ENCODE measurements at regions not wholly inside any gene's neighbourhood (a gene's known extent, or its start where the extent isn't known, plus 50 kb on each side); places are given as distances from the start of the nearest gene placed in this dataset.

- H3K27ac Mint-ChIP-seq, result no peak overlapping the region
- no peaks in the 10 kb centered on the region for H3K36me3 Mint-ChIP-seq
- no peak overlapping the region for H3K4me3 Mint-ChIP-seq
- H3K9me3 Mint-ChIP-seq (ENCODE audit: low read depth), result peaks cover 3% of the 10 kb centered on the region
- no peaks in the 10 kb centered on the region for H3K27me3 Mint-ChIP-seq
- DNase-seq (no peak), ATAC-seq (no peak)
- CTCF ChIA-PET, result no interaction called here
- no peaks in the 10 kb centered on the region for H3K4me1 Mint-ChIP-seq
Measured at GRCh38 chr12:127619869-127620734, 646.9 kb upstream of the TMEM132C start.

- CTCF ChIA-PET, result no interaction called here
- no peak overlapping the region for H3K27ac Mint-ChIP-seq
- H3K4me1 Mint-ChIP-seq, result no peaks in the 10 kb centered on the region
- no peaks in the 10 kb centered on the region for H3K36me3 Mint-ChIP-seq
- no peak for DNase-seq
- no peaks in the 10 kb centered on the region for H3K27me3 Mint-ChIP-seq
- H3K4me3 Mint-ChIP-seq, result no peak overlapping the region
- no peak for ATAC-seq
- H3K9me3 Mint-ChIP-seq (ENCODE audit: low read depth), result peaks cover 3% of the 10 kb centered on the region
Measured at GRCh38 chr12:127620735-127621355, 646.1 kb upstream of the TMEM132C start.

GRCh38 chr12:127621366-127621765, 645.6 kb upstream of the TMEM132C start:
- H3K36me3 Mint-ChIP-seq, result no peaks in the 10 kb centered on the region
- H3K27me3 Mint-ChIP-seq, result no peaks in the 10 kb centered on the region
- CTCF ChIA-PET, result no interaction called here
- H3K9me3 Mint-ChIP-seq (ENCODE audit: low read depth), result peaks cover 3% of the 10 kb centered on the region
- DNase-seq, result no peak
- no peak overlapping the region for H3K27ac Mint-ChIP-seq
- H3K4me3 Mint-ChIP-seq, result no peak overlapping the region
- no peaks in the 10 kb centered on the region for H3K4me1 Mint-ChIP-seq
- ATAC-seq, result no peak

DNA sequence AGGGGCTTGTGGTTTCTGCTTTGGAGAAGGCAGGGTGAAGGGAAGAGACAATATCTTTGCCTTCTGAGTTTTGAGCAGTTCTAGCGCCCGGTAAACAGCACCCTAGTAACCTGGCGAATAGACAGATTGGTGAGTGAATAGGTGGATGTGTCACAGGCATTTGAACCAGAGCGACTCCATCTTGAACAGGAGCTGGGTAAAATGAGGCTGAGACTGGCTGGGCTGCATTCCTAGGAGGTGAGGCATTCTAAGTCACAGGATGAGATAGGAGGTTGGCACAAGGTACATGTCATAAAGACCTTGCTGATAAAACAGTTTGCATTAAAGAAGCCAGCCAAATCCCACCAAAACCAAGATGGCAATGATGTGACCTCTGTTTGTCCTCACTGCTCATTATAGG, 643.6 kb upstream of the TMEM132C start:
- Mint-ChIP-seq H3K9me3 (ENCODE audit: low read depth) (peaks cover 3% of the 10 kb centered on the region), H3K27ac (no peak overlapping the region), H3K36me3 (no peaks in the 10 kb centered on the region), H3K4me1 (no peaks in the 10 kb centered on the region), H3K4me3 (no peak overlapping the region), H3K27me3 (no peaks in the 10 kb centered on the region)
- ATAC-seq (no peak), DNase-seq (no peak)
- CTCF ChIA-PET, result no interaction called here

DNA sequence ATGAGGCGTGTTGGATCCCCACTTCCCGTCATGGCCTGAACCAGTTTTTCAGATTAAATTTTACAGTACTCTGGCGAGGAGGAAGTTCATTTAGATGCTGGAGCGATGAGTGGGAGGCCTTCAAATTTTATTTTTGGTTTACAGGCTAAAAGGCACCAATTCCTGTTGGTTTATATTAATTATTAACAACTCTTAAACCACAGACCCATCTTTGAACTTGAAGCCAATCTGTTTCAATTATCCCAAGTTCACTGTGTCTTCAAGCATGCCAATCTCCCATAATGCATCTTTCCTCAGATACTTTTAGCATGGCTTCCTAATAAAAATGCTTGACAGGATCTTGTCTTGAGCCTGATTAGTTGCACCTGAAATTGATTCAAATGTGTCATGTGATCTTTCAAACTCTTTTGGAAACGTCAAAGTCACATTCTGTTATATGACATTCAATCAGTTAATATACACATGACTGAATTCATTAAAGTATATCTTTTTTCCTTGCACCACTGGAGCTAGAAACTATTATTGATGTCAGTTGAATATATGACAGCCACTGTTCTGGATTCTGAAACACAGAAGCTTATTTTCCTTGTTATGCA, 641.7 kb upstream of the TMEM132C start:
- DNase-seq (no peak), ATAC-seq (no peak)
- CTCF ChIA-PET, result no interaction called here
- H3K4me3 Mint-ChIP-seq, result no peak overlapping the region
- H3K9me3 Mint-ChIP-seq (ENCODE audit: low read depth), result peaks cover 3% of the 10 kb centered on the region
- H3K27me3 Mint-ChIP-seq, result no peaks in the 10 kb centered on the region
- no peaks in the 10 kb centered on the region for H3K4me1 Mint-ChIP-seq
- no peaks in the 10 kb centered on the region for H3K36me3 Mint-ChIP-seq
- H3K27ac Mint-ChIP-seq, result no peak overlapping the region

DNA sequence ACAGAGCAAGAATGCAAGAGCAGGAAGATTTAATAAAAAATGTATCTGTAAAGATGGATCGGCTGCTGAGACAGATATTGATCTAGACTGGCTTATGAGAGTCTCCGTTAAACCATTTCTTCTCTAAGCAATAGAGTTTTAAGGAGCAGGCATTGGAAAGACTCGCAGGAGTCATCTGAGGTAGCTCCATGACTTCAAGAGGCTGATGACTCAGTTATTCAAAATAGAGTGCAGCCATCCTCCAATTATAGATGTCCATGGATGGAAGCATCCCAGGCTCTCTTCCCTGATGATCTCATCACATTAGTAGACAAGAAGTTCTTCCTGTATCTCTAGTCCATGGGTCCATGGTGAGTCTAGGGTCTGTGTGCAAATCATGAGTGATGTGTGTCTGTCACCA, 638.3 kb upstream of the TMEM132C start:
- Mint-ChIP-seq H3K9me3 (ENCODE audit: low read depth) (peaks cover 3% of the 10 kb centered on the region), H3K4me1 (no peaks in the 10 kb centered on the region), H3K4me3 (no peak overlapping the region), H3K27me3 (no peaks in the 10 kb centered on the region), H3K27ac (no peak overlapping the region), H3K36me3 (no peaks in the 10 kb centered on the region)
- CTCF ChIA-PET, result no interaction called here
- ATAC-seq (no peak), DNase-seq (no peak)

GRCh38 chr12:127629066-127629820, 637.7 kb upstream of the TMEM132C start:
- peaks cover 3% of the 10 kb centered on the region for H3K9me3 Mint-ChIP-seq (ENCODE audit: low read depth)
- no peaks in the 10 kb centered on the region for H3K36me3 Mint-ChIP-seq
- H3K27ac Mint-ChIP-seq, result no peak overlapping the region
- ATAC-seq, result no peak
- DNase-seq, result no peak
- no peak overlapping the region for H3K4me3 Mint-ChIP-seq
- no peaks in the 10 kb centered on the region for H3K4me1 Mint-ChIP-seq
- no peaks in the 10 kb centered on the region for H3K27me3 Mint-ChIP-seq
- CTCF ChIA-PET, result no interaction called here

- no peak overlapping the region for H3K4me3 Mint-ChIP-seq
- CTCF ChIA-PET, result no interaction called here
- DNase-seq (no peak), ATAC-seq (no peak)
- H3K27ac Mint-ChIP-seq, result no peak overlapping the region
- H3K9me3 Mint-ChIP-seq (ENCODE audit: low read depth), result peaks cover 3% of the 10 kb centered on the region
- H3K36me3 Mint-ChIP-seq, result no peaks in the 10 kb centered on the region
- H3K4me1 Mint-ChIP-seq, result no peaks in the 10 kb centered on the region
- no peaks in the 10 kb centered on the region for H3K27me3 Mint-ChIP-seq
Measured at GRCh38 chr12:127632461-127632860, 634.5 kb upstream of the TMEM132C start.

DNA sequence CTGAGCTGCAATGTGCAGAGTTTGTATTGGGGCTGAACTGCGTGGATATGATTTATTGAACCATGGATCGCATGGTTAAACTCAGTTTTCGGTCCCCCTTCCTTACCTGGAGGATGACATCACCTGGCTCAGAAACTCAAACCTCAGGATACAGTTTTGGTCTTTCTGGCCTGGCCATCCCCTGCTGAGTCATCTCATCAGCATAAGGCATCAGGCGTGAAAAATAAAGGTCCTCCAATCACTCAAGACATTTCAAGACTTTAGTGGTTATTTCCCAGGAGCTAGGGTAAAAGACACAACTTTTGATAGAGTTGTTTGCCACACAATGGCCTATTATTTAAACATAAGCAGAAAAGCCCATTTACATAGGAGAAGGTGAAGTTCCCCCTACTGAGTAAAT, 631.1 kb upstream of the TMEM132C start:
- H3K27ac Mint-ChIP-seq, result no peak overlapping the region
- H3K9me3 Mint-ChIP-seq (ENCODE audit: low read depth), result no peaks in the 10 kb centered on the region
- no peaks in the 10 kb centered on the region for H3K36me3 Mint-ChIP-seq
- no peak overlapping the region for H3K4me3 Mint-ChIP-seq
- no peak for ATAC-seq
- no peak for DNase-seq
- no peaks in the 10 kb centered on the region for H3K27me3 Mint-ChIP-seq
- no peaks in the 10 kb centered on the region for H3K4me1 Mint-ChIP-seq
- CTCF ChIA-PET, result no interaction called here

GRCh38 chr12:127636882-127637281, 630.1 kb upstream of the TMEM132C start:
- Mint-ChIP-seq H3K9me3 (ENCODE audit: low read depth) (no peaks in the 10 kb centered on the region), H3K27me3 (no peaks in the 10 kb centered on the region), H3K27ac (no peak overlapping the region), H3K36me3 (no peaks in the 10 kb centered on the region), H3K4me1 (no peaks in the 10 kb centered on the region), H3K4me3 (no peak overlapping the region)
- no peak for ATAC-seq
- DNase-seq, result no peak
- CTCF ChIA-PET, result no interaction called here

GRCh38 chr12:127640181-127640886, 626.6 kb upstream of the TMEM132C start:
- CTCF ChIA-PET, result no interaction called here
- H3K9me3 Mint-ChIP-seq (ENCODE audit: low read depth), result peaks cover 2% of the 10 kb centered on the region
- H3K27ac Mint-ChIP-seq, result no peak overlapping the region
- no peaks in the 10 kb centered on the region for H3K36me3 Mint-ChIP-seq
- no peak for ATAC-seq
- H3K4me1 Mint-ChIP-seq, result no peaks in the 10 kb centered on the region
- no peaks in the 10 kb centered on the region for H3K27me3 Mint-ChIP-seq
- no peak overlapping the region for H3K4me3 Mint-ChIP-seq
- DNase-seq, result no peak

DNA sequence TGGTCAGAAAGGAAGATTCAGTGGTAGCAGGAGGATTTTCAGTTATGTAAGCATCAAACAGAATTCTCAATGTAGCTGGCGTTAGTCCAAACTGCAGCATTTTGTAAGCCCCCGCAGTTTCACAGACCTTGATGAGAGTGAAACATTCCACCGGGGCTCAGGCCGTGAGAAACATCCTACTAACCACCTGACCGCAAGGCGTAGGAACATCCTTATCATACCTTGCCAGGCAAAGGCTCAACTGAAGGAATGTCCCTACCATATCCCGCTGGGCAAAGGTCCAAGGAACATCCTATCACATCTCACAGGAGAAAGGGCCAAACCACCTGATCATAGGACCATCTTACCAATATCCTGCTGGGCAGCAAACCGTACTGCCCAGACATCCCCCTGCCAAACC, 624.8 kb upstream of the TMEM132C start:
- DNase-seq (no peak), ATAC-seq (no peak)
- Mint-ChIP-seq H3K36me3 (no peaks in the 10 kb centered on the region), H3K4me3 (no peak overlapping the region), H3K9me3 (ENCODE audit: low read depth) (peaks cover 2% of the 10 kb centered on the region), H3K27me3 (no peaks in the 10 kb centered on the region), H3K27ac (no peak overlapping the region), H3K4me1 (no peaks in the 10 kb centered on the region)
- CTCF ChIA-PET, result no interaction called here

DNA sequence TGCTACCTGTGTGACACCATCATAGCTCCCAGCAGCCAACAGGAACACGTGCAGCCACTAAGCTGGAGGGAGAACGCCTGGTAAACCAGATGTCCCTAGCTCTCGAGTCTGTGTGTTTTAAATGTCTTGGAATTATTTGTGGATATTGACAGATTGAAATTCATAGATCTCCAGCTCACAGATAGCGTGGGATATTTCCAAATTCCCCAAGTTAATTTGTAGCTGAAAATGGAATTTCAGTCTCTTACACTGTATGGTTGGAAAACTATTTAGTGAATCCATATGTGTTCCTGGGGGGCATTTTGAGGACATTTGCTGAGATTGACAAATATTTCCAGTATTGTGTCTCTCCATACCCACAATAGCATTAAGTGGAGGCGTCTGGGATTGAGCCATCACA, 618.6 kb upstream of the TMEM132C start:
- peaks cover 5% of the 10 kb centered on the region for H3K9me3 Mint-ChIP-seq (ENCODE audit: low read depth)
- H3K4me1 Mint-ChIP-seq, result no peaks in the 10 kb centered on the region
- CTCF ChIA-PET, result no interaction called here
- DNase-seq (no peak), ATAC-seq (no peak)
- no peak overlapping the region for H3K27ac Mint-ChIP-seq
- no peaks in the 10 kb centered on the region for H3K36me3 Mint-ChIP-seq
- H3K27me3 Mint-ChIP-seq, result no peaks in the 10 kb centered on the region
- no peak overlapping the region for H3K4me3 Mint-ChIP-seq

Measured in activated CD8-positive, alpha-beta memory T cell treated with anti-CD3 and anti-CD28 coated beads, Interleukin-2, amount 10 ng/mL, durations not matched to agents 7 days and 5 days (primary cell).